ENCODE measurements at regions not wholly inside any gene's neighbourhood (a gene's known extent, or its start where the extent isn't known, plus 50 kb on each side); places are given as distances from the start of the nearest gene placed in this dataset.
A peak's percentile ranks its signal among the peaks of the same experiment; 100 is the strongest.

- DNase-seq: no peak
These were observed 527.2 kb upstream of the FAM98A start for GRCh38 chr2:34126279-34126678.

- DNase-seq: no peak
These were observed 525.1 kb upstream of the FAM98A start for GRCh38 chr2:34123996-34124785.

GRCh38 chr2:34121076-34121475, 522.0 kb upstream of the FAM98A start:
- DNase-seq: no peak

GRCh38 chr2:34115076-34115475, 516.0 kb upstream of the FAM98A start:
- DNase-seq: no peak

- no peak for DNase-seq
These were observed 513.1 kb upstream of the FAM98A start for GRCh38 chr2:34112161-34112560.

- DNase-seq: no peak
These were observed 511.3 kb upstream of the FAM98A start for GRCh38 chr2:34110392-34110791.

- DNase-seq: no peak
These were observed 508.7 kb upstream of the FAM98A start for GRCh38 chr2:34107811-34108210.

GRCh38 chr2:34105006-34105767, 506.1 kb upstream of the FAM98A start:
- no peak for DNase-seq

GRCh38 chr2:34104601-34105000, 505.5 kb upstream of the FAM98A start:
- DNase-seq: no peak

GRCh38 chr2:34103437-34103836, 504.3 kb upstream of the FAM98A start:
- no peak for DNase-seq

GRCh38 chr2:34102339-34102738, 503.2 kb upstream of the FAM98A start:
- DNase-seq: no peak

GRCh38 chr2:34099377-34099776, 500.3 kb upstream of the FAM98A start:
- DNase-seq: no peak

GRCh38 chr2:34098256-34098655, 499.2 kb upstream of the FAM98A start:
- DNase-seq: no peak

GRCh38 chr2:34096562-34097171, 497.6 kb upstream of the FAM98A start:
- DNase-seq: peak in 2 of 6 experiments; percentile 10 to 35

GRCh38 chr2:34093790-34094189, 494.7 kb upstream of the FAM98A start:
- no peak for DNase-seq

GRCh38 chr2:34070196-34070595, 471.1 kb upstream of the FAM98A start:
- no peak for DNase-seq

GRCh38 chr2:34069604-34070003, 470.5 kb upstream of the FAM98A start:
- DNase-seq: no peak

GRCh38 chr2:34050413-34050812, 451.3 kb upstream of the FAM98A start:
- DNase-seq: no peak

GRCh38 chr2:34045101-34045655, 446.1 kb upstream of the FAM98A start:
- DNase-seq: no peak

- no peak for DNase-seq
These were observed 438.8 kb upstream of the FAM98A start for GRCh38 chr2:34037886-34038285.

GRCh38 chr2:34037157-34037556, 438.1 kb upstream of the FAM98A start:
- DNase-seq: no peak

- DNase-seq: no peak
These were observed 432.0 kb upstream of the FAM98A start for GRCh38 chr2:34031097-34031496.

GRCh38 chr2:34030273-34030672, 431.2 kb upstream of the FAM98A start:
- DNase-seq: no peak

- no peak for DNase-seq
These were observed 430.0 kb upstream of the FAM98A start for GRCh38 chr2:34029073-34029472.
